ENCODE measurements at regions not wholly inside any gene's neighbourhood (a gene's known extent, or its start where the extent isn't known, plus 50 kb on each side); places are given as distances from the start of the nearest gene placed in this dataset.

DNA sequence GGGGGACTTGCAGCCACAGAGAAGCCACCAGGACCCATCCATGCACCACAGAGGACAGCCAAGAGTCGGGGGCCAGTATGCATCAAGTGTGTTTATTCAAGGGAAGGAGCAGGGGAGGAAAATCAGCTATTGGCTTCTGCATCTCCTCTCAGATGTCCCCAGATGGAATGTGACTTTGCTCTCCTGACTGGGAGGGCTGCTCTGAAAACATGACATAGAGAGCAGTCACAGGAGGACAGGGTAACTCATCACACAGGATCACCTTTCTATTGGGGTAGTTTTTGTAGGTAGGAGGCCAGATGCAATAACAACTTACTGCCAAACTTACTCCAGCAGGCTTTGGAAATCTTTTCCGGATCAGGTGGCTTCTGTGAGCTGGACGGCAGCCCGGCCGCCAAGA, 121.0 kb upstream of the OPCML start:
- no peaks in the 10 kb centered on the region for H3K36me3 ChIP-seq
- H3K4me3 ChIP-seq = no peak overlapping the region
- 75% methylated on average over 5 of the region's 5 CpGs for WGBS
- TF ChIP-seq, protein P1, sequence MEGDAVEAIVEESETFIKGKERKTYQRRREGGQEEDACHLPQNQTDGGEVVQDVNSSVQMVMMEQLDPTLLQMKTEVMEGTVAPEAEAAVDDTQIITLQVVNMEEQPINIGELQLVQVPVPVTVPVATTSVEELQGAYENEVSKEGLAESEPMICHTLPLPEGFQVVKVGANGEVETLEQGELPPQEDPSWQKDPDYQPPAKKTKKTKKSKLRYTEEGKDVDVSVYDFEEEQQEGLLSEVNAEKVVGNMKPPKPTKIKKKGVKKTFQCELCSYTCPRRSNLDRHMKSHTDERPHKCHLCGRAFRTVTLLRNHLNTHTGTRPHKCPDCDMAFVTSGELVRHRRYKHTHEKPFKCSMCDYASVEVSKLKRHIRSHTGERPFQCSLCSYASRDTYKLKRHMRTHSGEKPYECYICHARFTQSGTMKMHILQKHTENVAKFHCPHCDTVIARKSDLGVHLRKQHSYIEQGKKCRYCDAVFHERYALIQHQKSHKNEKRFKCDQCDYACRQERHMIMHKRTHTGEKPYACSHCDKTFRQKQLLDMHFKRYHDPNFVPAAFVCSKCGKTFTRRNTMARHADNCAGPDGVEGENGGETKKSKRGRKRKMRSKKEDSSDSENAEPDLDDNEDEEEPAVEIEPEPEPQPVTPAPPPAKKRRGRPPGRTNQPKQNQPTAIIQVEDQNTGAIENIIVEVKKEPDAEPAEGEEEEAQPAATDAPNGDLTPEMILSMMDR (IDR thresholded peaks at IDR 0.05) = no peak
- TF ChIP-seq POLR2A (IDR thresholded peaks at IDR 0.05) (no peak), EP300 (IDR thresholded peaks at IDR 0.05) (no peak), POLR2AphosphoS5 (IDR thresholded peaks at IDR 0.05) (no peak)
- H3K27ac ChIP-seq = no peak overlapping the region
- H3K9me3 ChIP-seq = no peaks in the 10 kb centered on the region
- H3K27me3 ChIP-seq = peaks cover 5% of the 10 kb centered on the region
- DNase-seq (ENCODE audit: low spot score in 2 of 2) = no peak
- no peaks in the 10 kb centered on the region for H3K4me1 ChIP-seq

DNA sequence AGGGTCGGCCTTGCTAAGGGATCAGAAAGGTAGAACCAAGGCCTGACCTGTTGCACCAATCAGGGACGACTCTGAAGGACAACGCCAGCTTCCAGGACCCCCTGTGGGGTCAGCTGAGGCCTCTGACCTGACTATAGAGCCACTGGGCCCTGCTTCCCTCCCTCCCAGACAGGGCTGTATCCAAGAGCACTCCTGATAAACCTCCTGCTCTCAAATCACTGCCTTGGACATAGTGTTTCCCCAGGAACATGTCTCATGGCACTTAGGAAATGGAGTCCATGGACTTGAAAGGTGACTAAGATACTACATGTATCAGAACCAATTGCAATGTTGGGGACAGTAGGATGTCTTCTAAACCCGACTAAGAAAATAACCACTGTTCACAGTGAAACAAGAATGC, 117.8 kb upstream of the OPCML start:
- DNase-seq (ENCODE audit: low spot score in 2 of 2) = no peak
- peaks cover 5% of the 10 kb centered on the region for H3K27me3 ChIP-seq
- WGBS = 76% methylated on average over 1 of the region's 4 CpGs
- no peaks in the 10 kb centered on the region for H3K36me3 ChIP-seq
- no peak for TF ChIP-seq POLR2AphosphoS5 (IDR thresholded peaks at IDR 0.05)
- TF ChIP-seq, protein P1 (IDR thresholded peaks at IDR 0.05) = no peak
- H3K4me1 ChIP-seq = no peaks in the 10 kb centered on the region
- no peak overlapping the region for H3K27ac ChIP-seq
- no peak overlapping the region for H3K4me3 ChIP-seq
- H3K9me3 ChIP-seq = no peaks in the 10 kb centered on the region

DNA sequence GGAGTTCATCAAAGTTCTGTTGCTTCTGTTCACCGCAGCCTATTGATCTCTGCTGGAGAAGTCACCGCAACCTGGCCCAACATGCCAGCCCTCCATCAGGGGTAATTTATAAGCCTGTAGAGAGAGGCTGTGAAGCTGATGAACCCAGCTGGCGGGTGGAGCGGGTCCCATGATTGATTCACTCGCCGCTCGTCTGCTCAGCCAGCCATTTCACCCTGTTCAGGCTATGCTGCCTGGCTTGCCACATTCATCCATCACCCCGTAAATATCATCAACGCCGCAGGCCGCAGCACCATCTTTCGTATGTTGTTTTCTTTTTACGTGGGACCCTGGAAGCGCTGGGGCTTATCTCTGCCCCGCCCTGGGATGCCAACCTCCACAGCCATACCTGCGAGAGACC, 116.7 kb upstream of the OPCML start:
- DNase-seq (ENCODE audit: low spot score in 2 of 2) = no peak
- TF ChIP-seq, protein P1 (IDR thresholded peaks at IDR 0.05) = no peak
- TF ChIP-seq POLR2A (IDR thresholded peaks at IDR 0.05) (no peak), POLR2AphosphoS5 (IDR thresholded peaks at IDR 0.05) (no peak)
- H3K27me3 ChIP-seq = peaks cover 5% of the 10 kb centered on the region
- H3K9me3 ChIP-seq = no peaks in the 10 kb centered on the region
- no peak overlapping the region for H3K4me3 ChIP-seq
- no peak overlapping the region for H3K27ac ChIP-seq
- no peaks in the 10 kb centered on the region for H3K36me3 ChIP-seq
- no peaks in the 10 kb centered on the region for H3K4me1 ChIP-seq
- WGBS = 92% methylated on average over 16 of the region's 16 CpGs

DNA sequence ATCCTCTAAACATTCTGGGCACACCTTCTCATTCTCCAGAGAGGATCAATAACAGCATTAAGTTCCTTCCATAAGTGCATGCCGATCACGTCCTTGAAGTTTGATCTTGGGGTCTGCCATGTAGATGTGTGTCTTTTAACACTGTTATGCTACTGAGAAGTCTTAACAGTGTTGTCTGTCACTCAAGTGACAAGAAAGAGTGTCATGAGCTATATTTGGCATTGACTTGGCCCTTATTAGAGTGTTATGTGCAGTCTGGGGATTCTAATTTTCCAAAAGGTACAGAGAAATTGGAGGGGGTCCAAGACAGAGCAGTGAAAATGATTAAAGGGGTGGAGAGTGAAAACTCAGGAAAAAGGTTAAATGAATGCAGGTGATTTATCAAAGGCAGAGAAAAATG, 107.1 kb upstream of the OPCML start:
- no peak for TF ChIP-seq POLR2AphosphoS5 (IDR thresholded peaks at IDR 0.05)
- WGBS = 79% methylated on average over 2 of the region's 2 CpGs
- no peak overlapping the region for H3K27ac ChIP-seq

DNA sequence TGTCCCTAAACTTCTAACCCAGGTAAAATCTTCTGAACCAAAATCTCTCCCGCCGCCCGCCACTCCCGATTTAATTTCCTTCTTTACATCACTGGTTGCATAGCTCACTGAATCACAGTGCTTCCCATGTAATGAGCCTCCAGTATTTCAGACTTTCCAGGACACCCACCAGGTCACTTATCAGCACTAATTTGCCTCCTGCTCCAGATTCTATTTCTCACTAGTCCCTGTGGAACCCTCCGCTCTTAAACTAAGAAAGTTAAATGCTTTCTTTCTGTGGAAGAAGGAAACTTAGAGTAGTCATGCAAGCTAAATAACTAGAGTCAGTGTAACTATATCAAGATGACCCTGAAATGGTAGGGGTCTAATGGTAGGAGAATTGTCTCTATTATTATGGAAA, 106.6 kb upstream of the OPCML start:
- no peak for TF ChIP-seq EP300 (IDR thresholded peaks at IDR 0.05)
- TF ChIP-seq POLR2A (IDR thresholded peaks at IDR 0.05) = no peak
- TF ChIP-seq POLR2AphosphoS5 (IDR thresholded peaks at IDR 0.05) = no peak
- TF ChIP-seq, protein P1 (IDR thresholded peaks at IDR 0.05) = no peak
- H3K4me3 ChIP-seq = no peak overlapping the region
- no peak for DNase-seq (ENCODE audit: low spot score in 2 of 2)
- WGBS = 93% methylated on average over 5 of the region's 5 CpGs
- H3K9me3 ChIP-seq = no peaks in the 10 kb centered on the region
- no peak overlapping the region for H3K27ac ChIP-seq
- peaks cover 20% of the 10 kb centered on the region for H3K27me3 ChIP-seq
- H3K4me1 ChIP-seq = no peaks in the 10 kb centered on the region
- no peaks in the 10 kb centered on the region for H3K36me3 ChIP-seq

More for the DNA sequence above, 107.1 kb upstream of the OPCML start:
- Histone ChIP-seq H3K27me3 (peaks cover 20% of the 10 kb centered on the region), H3K4me1 (no peaks in the 10 kb centered on the region), H3K36me3 (no peaks in the 10 kb centered on the region), H3K4me3 (no peak overlapping the region), H3K9me3 (no peaks in the 10 kb centered on the region)
- DNase-seq (ENCODE audit: low spot score in 2 of 2) = no peak

DNA sequence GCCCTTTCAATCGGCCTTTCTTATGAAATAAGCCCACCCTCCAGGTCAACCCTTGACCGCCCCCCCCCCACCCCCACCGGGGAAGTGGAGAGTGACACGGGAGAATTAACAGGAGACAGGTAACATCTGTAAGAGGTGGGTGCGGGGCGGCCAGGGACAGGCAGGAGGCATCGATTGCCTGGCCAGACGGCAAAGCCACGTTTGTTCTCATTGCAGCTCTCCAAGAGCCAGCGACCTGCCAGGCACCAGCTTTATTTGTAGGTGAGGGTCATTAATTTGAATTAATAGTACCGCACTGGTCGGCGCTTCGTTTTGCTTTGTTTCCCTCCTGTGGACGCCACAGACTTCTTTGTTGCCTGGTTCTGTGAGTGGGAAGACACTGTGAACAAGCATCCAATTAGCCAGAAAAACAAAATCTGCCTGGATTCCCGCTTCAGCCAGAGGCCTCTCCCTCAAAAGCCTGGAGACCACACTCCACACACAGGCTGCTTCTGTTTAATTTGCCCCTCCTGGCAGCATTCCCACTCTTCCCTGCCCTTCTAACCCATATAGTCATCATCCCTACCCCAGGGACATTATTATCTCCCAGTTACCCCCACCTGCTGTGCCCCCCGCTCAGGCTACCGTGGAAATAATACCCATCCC, 104.5 kb upstream of the OPCML start:
- no peak for DNase-seq (ENCODE audit: low spot score in 2 of 2)
- H3K36me3 ChIP-seq = no peaks in the 10 kb centered on the region
- H3K4me1 ChIP-seq = no peaks in the 10 kb centered on the region
- TF ChIP-seq, protein P1 (IDR thresholded peaks at IDR 0.05) = no peak
- TF ChIP-seq POLR2A (IDR thresholded peaks at IDR 0.05) (no peak), POLR2AphosphoS5 (IDR thresholded peaks at IDR 0.05) (no peak), EP300 (IDR thresholded peaks at IDR 0.05) (no peak)
- H3K4me3 ChIP-seq = no peak overlapping the region
- H3K9me3 ChIP-seq = no peaks in the 10 kb centered on the region
- no peak overlapping the region for H3K27ac ChIP-seq
- H3K27me3 ChIP-seq = peaks cover 20% of the 10 kb centered on the region
- 54% methylated on average over 18 of the region's 18 CpGs for WGBS

All from suprapubic skin (tissue), 4 donors.